ENCODE measurements at regions not wholly inside any gene's neighbourhood (a gene's known extent, or its start where the extent isn't known, plus 50 kb on each side); places are given as distances from the start of the nearest gene placed in this dataset.

GRCh38 chr3:104190681-104191080, 1176.0 kb upstream of the ALCAM start:
- TF ChIP-seq SUZ12 (IDR thresholded peaks at IDR 0.05; ENCODE audit: extremely low read depth, insufficient read depth, insufficient read length) (no peak), YY1 (IDR thresholded peaks at IDR 0.05; ENCODE audit: insufficient read depth, insufficient read length) (no peak), ZNF274 (IDR thresholded peaks at IDR 0.05; ENCODE audit: low read depth, low read length) (no peak)
